GM13976 (cell line): ENCODE measurements at regions not wholly inside any gene's neighbourhood (a gene's known extent, or its start where the extent isn't known, plus 50 kb on each side); places are given as distances from the start of the nearest gene placed in this dataset.

Source experiments
- DNase-seq: peaks from one replicate; pipeline ENCODE4 v3.0.0; 2012; ENCODE audit warnings: low spot score
- CTCF ChIP-seq: IDR thresholded peaks from 2 replicates; pipeline ENCODE4 v1.5.1; 2012; ENCODE audit warnings: borderline replicate concordance, mild to moderate bottlenecking; ENCODE audit not compliant: insufficient read depth; ENCODE audit errors: extremely low read depth, missing control alignments, control extremely low read depth
- in situ Hi-C: fragments of 300-500 bp; cut with MboI; formaldehyde crosslinking; loops from one replicate; pipeline ENCODE4 v1.12.0; 2022; ENCODE audit warnings: low sequenced_read_pairs, mixed read lengths, inconsistent platforms; ENCODE audit not compliant: unreplicated experiment

GRCh38 chr22:49022816-49023160, 804.9 kb downstream of the BRD1 start:
- DNase-seq, result no peak
- in situ Hi-C loops, result no loop called here
- TF ChIP-seq CTCF, result no peak

- DNase-seq, result no peak
- in situ Hi-C loops, result no loop called here
- no peak for TF ChIP-seq CTCF
Observed at GRCh38 chr22:49021926-49022815, 805.5 kb downstream of the BRD1 start.

- in situ Hi-C loops, result no loop called here
- no peak for DNase-seq
- TF ChIP-seq CTCF, result no peak
Observed at GRCh38 chr22:49021131-49021925, 806.3 kb downstream of the BRD1 start.

GRCh38 chr22:49019737-49020713, 807.6 kb downstream of the BRD1 start:
- DNase-seq, result no peak
- TF ChIP-seq CTCF, result no peak
- in situ Hi-C loops, result no loop called here

GRCh38 chr22:49018601-49019000, 809.1 kb downstream of the BRD1 start:
- in situ Hi-C loops, result no loop called here
- no peak for TF ChIP-seq CTCF
- DNase-seq, result no peak
